Heart left ventricle (tissue), 16 donors: ENCODE measurements at regions not wholly inside any gene's neighbourhood (a gene's known extent, or its start where the extent isn't known, plus 50 kb on each side); places are given as distances from the start of the nearest gene placed in this dataset.

ENCODE experiments used
- ATAC-seq, 4 donors: fragments of 200-7000 bp; cut with Tn5 transposase; one replicate each; pipeline ENCODE4 v1.9.1; 2020 to 2022; ENCODE audit warnings: moderate library complexity in 4 of 4, mild to moderate bottlenecking in 3 of 4, moderate number of reproducible peaks in 1 of 4
- DNase-seq, 5 donors: peaks; one replicate each; pipeline ENCODE4 v3.0.0-alpha.2; 2020
- H3K27ac ChIP-seq, 12 donors: fragments of 200-600 bp; sonication (generic) in 4 of 12; one replicate each; pipeline versions ENCODE4 v1.5.0 to v1.8.0; 2016 to 2022; ENCODE audit warnings: mild to moderate bottlenecking in 2 of 12
- H3K27me3 ChIP-seq, 9 donors: fragments of 200-600 bp; sonication (generic) in 2 of 9; one replicate each; pipeline versions ENCODE4 v1.5.1 to v1.8.0; 2016 to 2022; ENCODE audit warnings: mild to moderate bottlenecking in 3 of 9
- H3K36me3 ChIP-seq, 9 donors: fragments of 200-600 bp; sonication (generic) in 2 of 9; one replicate each; pipeline versions ENCODE4 v1.5.0 to v1.8.0; 2018 to 2022; ENCODE audit warnings: mild to moderate bottlenecking in 2 of 9
- H3K4me1 ChIP-seq, 12 donors: fragments of 200-600 bp; sonication (generic) in 4 of 12; one replicate each; pipeline versions ENCODE4 v1.5.0 to v1.8.0; 2016 to 2022; ENCODE audit warnings: mild to moderate bottlenecking in 3 of 12
- H3K4me3 ChIP-seq, 12 donors: fragments of 200-600 bp; sonication (generic) in 4 of 12; one replicate each; pipeline versions ENCODE4 v1.5.0 to v1.8.0; 2017 to 2022; ENCODE audit warnings: mild to moderate bottlenecking in 9 of 12, moderate library complexity in 4 of 12
- H3K9me3 ChIP-seq, 12 donors: fragments of 200-600 bp; sonication (generic) in 4 of 12; one replicate each; pipeline versions ENCODE4 v1.5.0 to v1.8.0; 2016 to 2022; ENCODE audit warnings: mild to moderate bottlenecking in 1 of 12
- CTCF ChIP-seq, 12 donors: fragments of 200-600 bp; sonication (generic) in 4 of 12; IDR thresholded peaks; one replicate each; pipeline versions ENCODE4 v1.5.0 to v1.8.0; 2018 to 2022; ENCODE audit warnings: antibody characterized with exemption in 12 of 12, mild to moderate bottlenecking in 5 of 12
- POLR2A ChIP-seq, 2 donors: fragments of 450-650 bp; IDR thresholded peaks; one replicate each; pipeline ENCODE4 v1.6.1; 2017; ENCODE audit warnings: antibody characterized with exemption in 2 of 2, mild to moderate bottlenecking in 2 of 2, moderate library complexity in 2 of 2
- WGBS, 4 donors: extraction: QIAGEN DNeasy Blood & Tissue Kit in 2 of 4; methylation state at CpG; one replicate each; pipeline versions ENCODE4 v1.1.5 to v1.1.7; 2013 to 2018; 5-methylcytosine and 5-hydroxymethylcytosine counted together
- intact Hi-C, 10 donors: fragments of 100-400 bp; cut with DNase I; formaldehyde crosslinking; loops; one replicate each; pipeline versions ENCODE4 v1.11.1 to v1.14.2; 2022
- donor health status: ischemic (EF 13 %, LVEDD 7.1; RV severe dilation, severe dysfunction).
- donor health status: healthy with polysubstance abuse.
- donor health status: DM: no; HTN: yes; CAD: no.
- donor health status: DM: no; HTN: no; CAD: no.
- donor health status: ischemic (EF 25% LVEDD 6.9; RV normal size, moderate dysfunction).
- donor health status: ischemic (EF 25% LVEDD 5.7; RV mildly dilated, moderate dysfunction).
- donor health status: healthy.
- donor health status: DM: yes; HTN: yes; CAD: no.
- donor health status: ischemic (EF 35%, LVEDD 5.7; RV mildly dilated, moderate dysfunction).
- donor health status: nonischemic (EF 11% LVEDD 7.7; RV severe dilation, severe dysfunction).
- donor health status: DM: yes; HTN: yes; CAD: no.
- donor health status: PGD.
- donor health status: ischemic (EF 29% LVEDD 5.4; RV normal size, mild dysfunction).
- donor health status: nonischemic (EF 23%, LVEDD 6.1; RV moderate dilation, normal function).

- Histone ChIP-seq H3K4me3 (no peak overlapping the region), H3K9me3 (peaks cover 0 to 3% (median 0%) of the 10 kb centered on the region in 12 donors), H3K27me3 (no peaks in the 10 kb centered on the region), H3K4me1 (no peaks in the 10 kb centered on the region), H3K27ac (no peak overlapping the region), H3K36me3 (no peaks in the 10 kb centered on the region)
- intact Hi-C loops, result no loop called here
- ATAC-seq, result no peak
- DNase-seq, result no peak
- 95 to 98% (median 96%) methylated on average over 2 of the region's 2 CpGs for WGBS, 4 donors
- TF ChIP-seq CTCF (IDR thresholded peaks at IDR 0.05), result no peak
- no peak for TF ChIP-seq POLR2A (IDR thresholded peaks at IDR 0.05)
These were observed 539.3 kb upstream of the CDH5 start for GRCh38 chr16:65827231-65827630.

- Histone ChIP-seq H3K4me1 (no peaks in the 10 kb centered on the region), H3K27ac (no peak overlapping the region), H3K36me3 (no peaks in the 10 kb centered on the region), H3K4me3 (no peak overlapping the region), H3K9me3 (peaks cover 0 to 3% (median 0%) of the 10 kb centered on the region in 12 donors), H3K27me3 (peaks cover 0 to under 1% (median 0%) of the 10 kb centered on the region in 9 donors)
- intact Hi-C loops, result no loop called here
- no peak for TF ChIP-seq POLR2A (IDR thresholded peaks at IDR 0.05)
- DNase-seq, result no peak
- WGBS, 4 donors, result 76 to 84% (median 79%) methylated on average over 8 of the region's 8 CpGs
- no peak for ATAC-seq
These were observed 541.2 kb upstream of the CDH5 start for GRCh38 chr16:65825191-65825856.

GRCh38 chr16:65822148-65822547, 544.3 kb upstream of the CDH5 start:
- WGBS, 4 donors, result 87 to 95% (median 90%) methylated on average over 2 of the region's 2 CpGs
- no peak for DNase-seq
- H3K36me3 ChIP-seq, result no peaks in the 10 kb centered on the region
- no peak overlapping the region for H3K4me3 ChIP-seq
- intact Hi-C loops, result no loop called here
- H3K9me3 ChIP-seq, result peaks cover 0 to 3% (median 0%) of the 10 kb centered on the region in 12 donors
- H3K27ac ChIP-seq, result no peak overlapping the region
- H3K27me3 ChIP-seq, result peaks cover 0 to 3% (median 0%) of the 10 kb centered on the region in 9 donors
- no peak for ATAC-seq
- TF ChIP-seq CTCF (IDR thresholded peaks at IDR 0.05) (no peak), POLR2A (IDR thresholded peaks at IDR 0.05) (no peak)
- H3K4me1 ChIP-seq, result no peaks in the 10 kb centered on the region

- no peak for ATAC-seq
- no peak overlapping the region for H3K27ac ChIP-seq
- H3K9me3 ChIP-seq, result peaks cover 0 to 3% (median 0%) of the 10 kb centered on the region in 12 donors
- intact Hi-C loops, result no loop called here
- H3K4me1 ChIP-seq, result no peaks in the 10 kb centered on the region
- no peak for DNase-seq
- H3K36me3 ChIP-seq, result no peaks in the 10 kb centered on the region
- 53 to 69% (median 62%) methylated on average over 4 of the region's 4 CpGs for WGBS, 4 donors
- peaks cover 0 to 9% (median 0%) of the 10 kb centered on the region in 9 donors for H3K27me3 ChIP-seq
- TF ChIP-seq POLR2A (IDR thresholded peaks at IDR 0.05) (no peak), CTCF (IDR thresholded peaks at IDR 0.05) (no peak)
- H3K4me3 ChIP-seq, result no peak overlapping the region
These were observed 547.2 kb upstream of the CDH5 start for GRCh38 chr16:65819136-65819898.
